ENCODE measurements at regions not wholly inside any gene's neighbourhood (a gene's known extent, or its start where the extent isn't known, plus 50 kb on each side); places are given as distances from the start of the nearest gene placed in this dataset.

GRCh38 chr2:23091019-23091418, 294.0 kb upstream of the KLHL29 start:
- TF ChIP-seq CTCF (IDR thresholded peaks at IDR 0.05): no peak
- no peak for TF ChIP-seq POLR2A (IDR thresholded peaks at IDR 0.05)

Data from vagina (tissue), 2 donors.